ENCODE measurements at regions not wholly inside any gene's neighbourhood (a gene's known extent, or its start where the extent isn't known, plus 50 kb on each side); places are given as distances from the start of the nearest gene placed in this dataset.

DNA sequence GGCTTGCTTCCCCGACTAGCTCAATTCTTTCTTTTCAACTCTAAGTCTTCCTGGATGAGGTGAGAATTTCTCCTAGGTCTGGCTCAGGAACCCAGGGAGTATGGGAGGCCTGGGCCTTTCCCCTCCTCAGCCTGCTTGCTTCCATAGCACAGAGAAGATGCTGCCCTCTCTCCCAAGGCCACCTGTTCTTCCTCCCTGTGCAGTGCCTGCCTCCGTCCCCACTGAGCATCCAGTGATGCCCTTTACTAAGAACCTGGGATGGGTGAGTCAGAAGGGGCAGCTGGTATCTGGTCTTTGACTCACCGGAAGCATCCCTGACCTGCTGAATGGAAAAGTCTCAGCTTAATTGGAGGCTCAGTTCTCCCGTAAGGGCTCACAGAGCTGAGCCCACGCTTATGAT, 607.9 kb downstream of the BUD13 start:
- no peak for TF ChIP-seq EZH2 (IDR thresholded peaks at IDR 0.05)
- TF ChIP-seq, protein P1, sequence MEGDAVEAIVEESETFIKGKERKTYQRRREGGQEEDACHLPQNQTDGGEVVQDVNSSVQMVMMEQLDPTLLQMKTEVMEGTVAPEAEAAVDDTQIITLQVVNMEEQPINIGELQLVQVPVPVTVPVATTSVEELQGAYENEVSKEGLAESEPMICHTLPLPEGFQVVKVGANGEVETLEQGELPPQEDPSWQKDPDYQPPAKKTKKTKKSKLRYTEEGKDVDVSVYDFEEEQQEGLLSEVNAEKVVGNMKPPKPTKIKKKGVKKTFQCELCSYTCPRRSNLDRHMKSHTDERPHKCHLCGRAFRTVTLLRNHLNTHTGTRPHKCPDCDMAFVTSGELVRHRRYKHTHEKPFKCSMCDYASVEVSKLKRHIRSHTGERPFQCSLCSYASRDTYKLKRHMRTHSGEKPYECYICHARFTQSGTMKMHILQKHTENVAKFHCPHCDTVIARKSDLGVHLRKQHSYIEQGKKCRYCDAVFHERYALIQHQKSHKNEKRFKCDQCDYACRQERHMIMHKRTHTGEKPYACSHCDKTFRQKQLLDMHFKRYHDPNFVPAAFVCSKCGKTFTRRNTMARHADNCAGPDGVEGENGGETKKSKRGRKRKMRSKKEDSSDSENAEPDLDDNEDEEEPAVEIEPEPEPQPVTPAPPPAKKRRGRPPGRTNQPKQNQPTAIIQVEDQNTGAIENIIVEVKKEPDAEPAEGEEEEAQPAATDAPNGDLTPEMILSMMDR (IDR thresholded peaks at IDR 0.05), result no peak
